SK-N-SH (cell line): ENCODE measurements at regions not wholly inside any gene's neighbourhood (a gene's known extent, or its start where the extent isn't known, plus 50 kb on each side); places are given as distances from the start of the nearest gene placed in this dataset.
"Not testable (repeated sequence)": the region's sequence is repeated elsewhere in the genome, so short reads cannot be mapped to it uniquely, and the experiment has no call there.

Experiments used
- CTCF ChIA-PET: fragments of 300-600, 350-600 bp; formaldehyde crosslinking; extraction: SDS; loops from one replicate; lab custom pipeline; 2021; lab: Yijun Ruan, JAX
- POLR2A ChIA-PET: fragments of 350-600 bp; sonication (Branson Sonifier 250); formaldehyde crosslinking; extraction: SDS; loops from one replicate; lab custom pipeline; 2020; ENCODE audit warnings: antibody characterized with exemption, inconsistent platforms; lab: Yijun Ruan, JAX
- DNase-seq: peaks from one replicate; pipeline ENCODE4 v3.0.0; 2012
- H2AFZ ChIP-seq: fragments of 200-600 bp; sonication (generic); 2 replicates; pipeline ENCODE4 v1.8.1; 2016; ENCODE audit warnings: antibody characterized with exemption, mild to moderate bottlenecking, low read depth
- H3F3A ChIP-seq: fragments of 200-600 bp; sonication (generic); replicated peaks from 2 replicates; pipeline ENCODE3; 2016; ENCODE audit warnings: antibody characterized with exemption, mild to moderate bottlenecking; ENCODE audit not compliant: insufficient read depth
- H3K27ac ChIP-seq, 2 experiments: fragments of 200-500 bp in 1 of 2; fragments of 200-600 bp in 1 of 2; sonication (Bioruptor generic) in 1 of 2; sonication (generic), shearing (Covaris generic) in 1 of 2; 2 replicates each; pipeline versions ENCODE4 v1.5.1 to v1.6.1; 2014 to 2016; ENCODE audit warnings: low read depth in 2 of 2, inconsistent platforms in 1 of 2, low read length in 1 of 2, mild to moderate bottlenecking in 1 of 2, mixed read lengths in 1 of 2
- H3K27me3 ChIP-seq: fragments of 200-600 bp; sonication (generic), shearing (Covaris generic); 2 replicates; pipeline ENCODE4 v1.6.1; 2016; ENCODE audit warnings: mixed run types; ENCODE audit not compliant: insufficient read depth
- H3K36me3 ChIP-seq, 2 experiments: fragments of 200-500 bp in 1 of 2; fragments of 200-600 bp in 1 of 2; sonication (Bioruptor generic) in 1 of 2; sonication (generic) in 1 of 2; replicated peaks in 1 of 2; 2 replicates each; pipeline versions ENCODE3 to v1.5.1; 2014 to 2016; ENCODE audit warnings: low read length in 1 of 2, mild to moderate bottlenecking in 1 of 2; ENCODE audit not compliant: insufficient read depth in 2 of 2, control insufficient read depth in 1 of 2
- H3K4me1 ChIP-seq, 2 experiments: fragments of 200-500 bp in 1 of 2; fragments of 200-600 bp in 1 of 2; sonication (Bioruptor generic) in 1 of 2; sonication (generic), shearing (Covaris generic) in 1 of 2; 2 replicates each; pipeline versions ENCODE4 v1.5.1 to v1.6.1; 2014 to 2016; ENCODE audit warnings: low read depth in 1 of 2, low read length in 1 of 2, mixed run types in 1 of 2; ENCODE audit not compliant: insufficient read depth in 2 of 2, control insufficient read depth in 1 of 2
- H3K4me2 ChIP-seq: fragments of 200-600 bp; sonication (generic), shearing (Covaris generic); 2 replicates; pipeline ENCODE4 v1.6.1; 2017; ENCODE audit warnings: mixed run types
- H3K4me3 ChIP-seq, 2 experiments: fragments of 200-500 bp in 1 of 2; fragments of 200-600 bp in 1 of 2; sonication (Bioruptor generic) in 1 of 2; sonication (generic), shearing (Covaris generic) in 1 of 2; 2 replicates each; pipeline versions ENCODE4 v1.5.1 to v1.8.1; 2014 to 2016; ENCODE audit warnings: low read depth in 2 of 2, inconsistent platforms in 1 of 2, low read length in 1 of 2, mild to moderate bottlenecking in 1 of 2, mixed read lengths in 1 of 2, moderate library complexity in 1 of 2
- H3K79me2 ChIP-seq: fragments of 200-600 bp; sonication (generic); 2 replicates; pipeline ENCODE4 v1.8.1; 2017; ENCODE audit warnings: mild to moderate bottlenecking; ENCODE audit not compliant: insufficient read depth
- H3K9ac ChIP-seq: fragments of 200-600 bp; sonication (generic); 2 replicates; pipeline ENCODE4 v1.6.1; 2017; ENCODE audit warnings: mixed run types
- H3K9me2 ChIP-seq: fragments of 200-600 bp; sonication (generic); 2 replicates; pipeline ENCODE4 v1.6.1; 2017; ENCODE audit warnings: mixed run types
- H3K9me3 ChIP-seq: fragments of 200-600 bp; sonication (generic); 2 replicates; pipeline ENCODE4 v1.6.1; 2017; ENCODE audit warnings: mixed run types, mild to moderate bottlenecking, moderate library complexity
- H4K20me1 ChIP-seq: fragments of 200-600 bp; sonication (generic); 2 replicates; pipeline ENCODE4 v1.6.1; 2017; ENCODE audit warnings: mild to moderate bottlenecking, mixed run types; ENCODE audit not compliant: insufficient read depth
- CTCF ChIP-seq: fragments of 200-600 bp; sonication (generic); IDR thresholded peaks from 2 replicates; pipeline ENCODE4 v1.6.1; 2017; ENCODE audit warnings: antibody characterized with exemption, mild to moderate bottlenecking, moderate library complexity
- ELF1 ChIP-seq: IDR thresholded peaks from 2 replicates; pipeline ENCODE4 v1.4.0; 2012
- EZH2phosphoT487 ChIP-seq: fragments of 200-600 bp; sonication (generic); IDR thresholded peaks from 2 replicates; pipeline ENCODE4 v1.6.1; 2017; ENCODE audit warnings: low read depth, mixed run types, mild to moderate bottlenecking, antibody characterized with exemption, moderate library complexity, borderline replicate concordance
- FOXJ3 ChIP-seq: sonication (generic); formaldehyde crosslinking; IDR thresholded peaks from 2 replicates; pipeline ENCODE4 v1.5.1; 2020; ENCODE audit warnings: mild to moderate bottlenecking, missing genetic modification reagents
- GABPA ChIP-seq: IDR thresholded peaks from 2 replicates; pipeline ENCODE4 v1.4.0; 2012; ENCODE audit warnings: low read depth, mild to moderate bottlenecking
- JUND ChIP-seq: IDR thresholded peaks from 2 replicates; pipeline ENCODE4 v1.4.0; 2012
- MXI1 ChIP-seq: IDR thresholded peaks from 2 replicates; pipeline ENCODE4 v1.6.1; 2012; ENCODE audit warnings: mild to moderate bottlenecking, low read depth, low read length, improper control_type of control experiment
- NRF1 ChIP-seq: IDR thresholded peaks from 2 replicates; pipeline ENCODE4 v1.6.1; 2012; ENCODE audit warnings: low read depth, mild to moderate bottlenecking, low read length
- POLR2AphosphoS5 ChIP-seq: IDR thresholded peaks from 2 replicates; pipeline ENCODE4 v1.6.1; 2012; ENCODE audit warnings: low read depth, low read length
- RAD21 ChIP-seq: IDR thresholded peaks from 2 replicates; pipeline ENCODE4 v1.6.1; 2012; ENCODE audit warnings: mild to moderate bottlenecking, low read length
- RCOR1 ChIP-seq: fragments of 150-350 bp; IDR thresholded peaks from 2 replicates; pipeline ENCODE4 v1.6.1; 2017; ENCODE audit warnings: antibody characterized with exemption, low read length
- RFX5 ChIP-seq: IDR thresholded peaks from 2 replicates; pipeline ENCODE4 v1.6.1; 2012; ENCODE audit warnings: mild to moderate bottlenecking, improper control_type of control experiment, low read length
- SIN3A ChIP-seq: IDR thresholded peaks from 2 replicates; pipeline ENCODE4 v1.6.1; 2012; ENCODE audit warnings: low read depth, mild to moderate bottlenecking, low read length, moderate library complexity, borderline replicate concordance
- SMC3 ChIP-seq: IDR thresholded peaks from 2 replicates; pipeline ENCODE4 v1.6.1; 2012; ENCODE audit warnings: low read depth, low read length, improper control_type of control experiment
- TAF1 ChIP-seq: IDR thresholded peaks from 2 replicates; pipeline ENCODE4 v1.6.1; 2012; ENCODE audit warnings: low read depth, mild to moderate bottlenecking, low read length, moderate library complexity, borderline replicate concordance
- YY1 ChIP-seq: IDR thresholded peaks from 2 replicates; pipeline ENCODE4 v1.4.0; 2012; ENCODE audit warnings: low read depth, mild to moderate bottlenecking
- WGBS: methylation state at CpG from one replicate; pipeline ENCODE4 v1.1.6; 2017; ENCODE audit warnings: low lambda C conversion rate; 5-methylcytosine and 5-hydroxymethylcytosine counted together
- TF ChIP-seq, protein P1 (sequence below): IDR thresholded peaks from 2 replicates; pipeline ENCODE4 v1.4.0; 2012; ENCODE audit warnings: low read depth
- TF ChIP-seq, protein P2 (sequence below): IDR thresholded peaks from 2 replicates; pipeline ENCODE4 v1.4.0; 2012; ENCODE audit warnings: low read depth, borderline replicate concordance

DNA sequence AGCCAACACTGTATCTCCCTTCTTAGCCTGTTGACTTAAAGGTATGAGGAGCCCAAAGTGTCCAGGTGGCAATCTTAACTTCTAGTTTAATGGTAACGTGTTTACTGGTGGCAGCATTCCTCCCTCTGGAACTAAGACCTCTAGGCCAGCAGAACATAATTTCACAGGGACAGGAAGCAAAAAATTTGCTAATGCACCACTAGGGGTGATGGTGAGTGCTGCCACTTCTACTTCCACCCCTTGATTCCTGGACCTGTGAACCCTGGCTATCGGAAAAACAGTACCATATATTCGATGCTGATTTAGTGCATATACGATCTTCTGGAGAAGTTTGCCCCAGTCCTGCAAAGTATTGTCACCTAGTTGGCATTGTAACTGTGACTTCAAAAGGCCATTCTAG is 743.2 kb upstream of the RGMB start:
- H3K27me3 ChIP-seq, H3K27ac ChIP-seq, H3K36me3 ChIP-seq, CTCF ChIA-PET, H4K20me1 ChIP-seq, H2AFZ ChIP-seq, H3K9me2 ChIP-seq, H3K79me2 ChIP-seq, H3F3A ChIP-seq, POLR2A ChIA-PET, H3K4me1 ChIP-seq, H3K4me2 ChIP-seq, DNase-seq, H3K4me3 ChIP-seq, H3K9me3 ChIP-seq, H3K9ac ChIP-seq: not testable (repeated sequence)
- TF ChIP-seq CTCF = peak; percentile 30; the same call in 1 of the 2 replicates
- WGBS = 88% methylated on average over 4 of the region's 4 CpGs

GRCh38 chr5:98031036-98031435 is 742.4 kb upstream of the RGMB start:
- H3K27ac ChIP-seq, H3K4me2 ChIP-seq, H3F3A ChIP-seq, DNase-seq, POLR2A ChIA-PET, H3K9me2 ChIP-seq, H4K20me1 ChIP-seq, H3K79me2 ChIP-seq, H3K27me3 ChIP-seq, H3K4me3 ChIP-seq, CTCF ChIA-PET, H3K9me3 ChIP-seq, H2AFZ ChIP-seq, H3K4me1 ChIP-seq, H3K9ac ChIP-seq, H3K36me3 ChIP-seq: not testable (repeated sequence)
- 65% methylated on average over 2 of the region's 5 CpGs for WGBS

- H3K79me2 ChIP-seq = no peaks in the 10 kb centered on the region
- H3K27ac ChIP-seq = no peak overlapping the region
- H3K9me3 ChIP-seq = no peaks in the 10 kb centered on the region
- no peak overlapping the region for H2AFZ ChIP-seq
- POLR2A ChIA-PET = no interaction called here
- no peaks in the 10 kb centered on the region for H3K27me3 ChIP-seq
- H3K36me3 ChIP-seq = no peaks in the 10 kb centered on the region
- H4K20me1 ChIP-seq = no peaks in the 10 kb centered on the region
- H3K9me2 ChIP-seq = no peaks in the 10 kb centered on the region
- no peak for DNase-seq
- TF ChIP-seq SIN3A = no peak
- TF ChIP-seq SMC3 = no peak
- no peak for TF ChIP-seq EZH2phosphoT487
- no peak for TF ChIP-seq YY1
- no peak for TF ChIP-seq RCOR1
- TF ChIP-seq ELF1 = no peak
- TF ChIP-seq, protein P1, sequence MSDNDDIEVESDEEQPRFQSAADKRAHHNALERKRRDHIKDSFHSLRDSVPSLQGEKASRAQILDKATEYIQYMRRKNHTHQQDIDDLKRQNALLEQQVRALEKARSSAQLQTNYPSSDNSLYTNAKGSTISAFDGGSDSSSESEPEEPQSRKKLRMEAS = no peak
- TF ChIP-seq NRF1 = no peak
- TF ChIP-seq MXI1 = no peak
- no peak for TF ChIP-seq TAF1
- no peak for TF ChIP-seq RFX5
- TF ChIP-seq POLR2AphosphoS5 = no peak
- TF ChIP-seq, protein P2, sequence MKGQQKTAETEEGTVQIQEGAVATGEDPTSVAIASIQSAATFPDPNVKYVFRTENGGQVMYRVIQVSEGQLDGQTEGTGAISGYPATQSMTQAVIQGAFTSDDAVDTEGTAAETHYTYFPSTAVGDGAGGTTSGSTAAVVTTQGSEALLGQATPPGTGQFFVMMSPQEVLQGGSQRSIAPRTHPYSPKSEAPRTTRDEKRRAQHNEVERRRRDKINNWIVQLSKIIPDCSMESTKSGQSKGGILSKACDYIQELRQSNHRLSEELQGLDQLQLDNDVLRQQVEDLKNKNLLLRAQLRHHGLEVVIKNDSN = no peak
- TF ChIP-seq GABPA = no peak
- TF ChIP-seq FOXJ3 (CRISPR knock-in tag) = no peak
- no peak for TF ChIP-seq RAD21
- no peak for TF ChIP-seq JUND
- no peak overlapping the region for H3K9ac ChIP-seq
- H3K4me2 ChIP-seq = no peak overlapping the region
- no peaks in the 10 kb centered on the region for H3F3A ChIP-seq
- H3K4me1 ChIP-seq = no peaks in the 10 kb centered on the region
- 72% methylated on average over 3 of the region's 3 CpGs for WGBS
- no peak overlapping the region for H3K4me3 ChIP-seq
- CTCF ChIA-PET = no interaction called here
Observed at GRCh38 chr5:98031496-98031895, 742.0 kb upstream of the RGMB start.
